ENCODE measurements at regions not wholly inside any gene's neighbourhood (a gene's known extent, or its start where the extent isn't known, plus 50 kb on each side); places are given as distances from the start of the nearest gene placed in this dataset.

DNA sequence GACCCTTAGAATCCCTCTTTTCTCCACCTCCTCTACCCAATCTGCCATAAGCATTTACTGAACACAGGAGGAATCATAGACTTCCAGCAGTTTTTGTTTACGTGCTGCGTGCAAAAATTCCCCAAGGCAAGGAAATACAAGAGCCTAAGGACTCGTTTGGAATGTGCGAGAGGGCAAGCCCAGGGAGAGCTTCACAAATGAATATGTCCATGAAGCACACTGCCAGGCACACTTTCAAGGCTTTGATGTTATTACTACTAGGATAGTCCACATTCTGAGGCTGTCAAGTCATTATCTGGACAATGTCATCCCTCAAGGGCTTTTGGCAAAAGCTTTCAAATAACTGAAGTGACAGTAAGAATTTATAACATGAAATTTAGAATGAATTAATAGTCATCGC is 214.7 kb upstream of the TBX20 start:
- no peak for ATAC-seq
- TF ChIP-seq OSR1 (CRISPR knock-in tag; IDR thresholded peaks at IDR 0.05), result no peak
- TF ChIP-seq ZNF70 (CRISPR knock-in tag; IDR thresholded peaks at IDR 0.05), result no peak
- TF ChIP-seq, protein P1, sequence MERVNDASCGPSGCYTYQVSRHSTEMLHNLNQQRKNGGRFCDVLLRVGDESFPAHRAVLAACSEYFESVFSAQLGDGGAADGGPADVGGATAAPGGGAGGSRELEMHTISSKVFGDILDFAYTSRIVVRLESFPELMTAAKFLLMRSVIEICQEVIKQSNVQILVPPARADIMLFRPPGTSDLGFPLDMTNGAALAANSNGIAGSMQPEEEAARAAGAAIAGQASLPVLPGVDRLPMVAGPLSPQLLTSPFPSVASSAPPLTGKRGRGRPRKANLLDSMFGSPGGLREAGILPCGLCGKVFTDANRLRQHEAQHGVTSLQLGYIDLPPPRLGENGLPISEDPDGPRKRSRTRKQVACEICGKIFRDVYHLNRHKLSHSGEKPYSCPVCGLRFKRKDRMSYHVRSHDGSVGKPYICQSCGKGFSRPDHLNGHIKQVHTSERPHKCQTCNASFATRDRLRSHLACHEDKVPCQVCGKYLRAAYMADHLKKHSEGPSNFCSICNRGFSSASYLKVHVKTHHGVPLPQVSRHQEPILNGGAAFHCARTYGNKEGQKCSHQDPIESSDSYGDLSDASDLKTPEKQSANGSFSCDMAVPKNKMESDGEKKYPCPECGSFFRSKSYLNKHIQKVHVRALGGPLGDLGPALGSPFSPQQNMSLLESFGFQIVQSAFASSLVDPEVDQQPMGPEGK (CRISPR knock-in tag; IDR thresholded peaks at IDR 0.05; ENCODE audit: borderline replicate concordance), result no peak
- no peak for TF ChIP-seq CSDC2 (CRISPR knock-in tag; IDR thresholded peaks at IDR 0.05)
- TF ChIP-seq, protein P2, sequence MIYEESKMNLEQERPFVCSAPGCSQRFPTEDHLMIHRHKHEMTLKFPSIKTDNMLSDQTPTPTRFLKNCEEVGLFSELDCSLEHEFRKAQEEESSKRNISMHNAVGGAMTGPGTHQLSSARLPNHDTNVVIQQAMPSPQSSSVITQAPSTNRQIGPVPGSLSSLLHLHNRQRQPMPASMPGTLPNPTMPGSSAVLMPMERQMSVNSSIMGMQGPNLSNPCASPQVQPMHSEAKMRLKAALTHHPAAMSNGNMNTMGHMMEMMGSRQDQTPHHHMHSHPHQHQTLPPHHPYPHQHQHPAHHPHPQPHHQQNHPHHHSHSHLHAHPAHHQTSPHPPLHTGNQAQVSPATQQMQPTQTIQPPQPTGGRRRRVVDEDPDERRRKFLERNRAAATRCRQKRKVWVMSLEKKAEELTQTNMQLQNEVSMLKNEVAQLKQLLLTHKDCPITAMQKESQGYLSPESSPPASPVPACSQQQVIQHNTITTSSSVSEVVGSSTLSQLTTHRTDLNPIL (CRISPR knock-in tag; IDR thresholded peaks at IDR 0.05; ENCODE audit: low read depth), result no peak
- TF ChIP-seq, protein P3, sequence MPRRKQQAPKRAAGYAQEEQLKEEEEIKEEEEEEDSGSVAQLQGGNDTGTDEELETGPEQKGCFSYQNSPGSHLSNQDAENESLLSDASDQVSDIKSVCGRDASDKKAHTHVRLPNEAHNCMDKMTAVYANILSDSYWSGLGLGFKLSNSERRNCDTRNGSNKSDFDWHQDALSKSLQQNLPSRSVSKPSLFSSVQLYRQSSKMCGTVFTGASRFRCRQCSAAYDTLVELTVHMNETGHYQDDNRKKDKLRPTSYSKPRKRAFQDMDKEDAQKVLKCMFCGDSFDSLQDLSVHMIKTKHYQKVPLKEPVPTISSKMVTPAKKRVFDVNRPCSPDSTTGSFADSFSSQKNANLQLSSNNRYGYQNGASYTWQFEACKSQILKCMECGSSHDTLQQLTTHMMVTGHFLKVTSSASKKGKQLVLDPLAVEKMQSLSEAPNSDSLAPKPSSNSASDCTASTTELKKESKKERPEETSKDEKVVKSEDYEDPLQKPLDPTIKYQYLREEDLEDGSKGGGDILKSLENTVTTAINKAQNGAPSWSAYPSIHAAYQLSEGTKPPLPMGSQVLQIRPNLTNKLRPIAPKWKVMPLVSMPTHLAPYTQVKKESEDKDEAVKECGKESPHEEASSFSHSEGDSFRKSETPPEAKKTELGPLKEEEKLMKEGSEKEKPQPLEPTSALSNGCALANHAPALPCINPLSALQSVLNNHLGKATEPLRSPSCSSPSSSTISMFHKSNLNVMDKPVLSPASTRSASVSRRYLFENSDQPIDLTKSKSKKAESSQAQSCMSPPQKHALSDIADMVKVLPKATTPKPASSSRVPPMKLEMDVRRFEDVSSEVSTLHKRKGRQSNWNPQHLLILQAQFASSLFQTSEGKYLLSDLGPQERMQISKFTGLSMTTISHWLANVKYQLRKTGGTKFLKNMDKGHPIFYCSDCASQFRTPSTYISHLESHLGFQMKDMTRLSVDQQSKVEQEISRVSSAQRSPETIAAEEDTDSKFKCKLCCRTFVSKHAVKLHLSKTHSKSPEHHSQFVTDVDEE (CRISPR knock-in tag; IDR thresholded peaks at IDR 0.05), result no peak
- no peak for TF ChIP-seq BACH2 (CRISPR knock-in tag; IDR thresholded peaks at IDR 0.05; ENCODE audit: borderline replicate concordance)
- TF ChIP-seq ZFP3 (CRISPR knock-in tag; IDR thresholded peaks at IDR 0.05), result no peak
- no peak for TF ChIP-seq ZNF8 (CRISPR knock-in tag; IDR thresholded peaks at IDR 0.05)
- TF ChIP-seq TOX (CRISPR knock-in tag; IDR thresholded peaks at IDR 0.05; ENCODE audit: borderline replicate concordance), result no peak
- TF ChIP-seq ZNF565 (CRISPR knock-in tag; conservative IDR thresholded peaks at IDR 0.05; ENCODE audit: low read depth), result no peak
- TF ChIP-seq, protein P4, sequence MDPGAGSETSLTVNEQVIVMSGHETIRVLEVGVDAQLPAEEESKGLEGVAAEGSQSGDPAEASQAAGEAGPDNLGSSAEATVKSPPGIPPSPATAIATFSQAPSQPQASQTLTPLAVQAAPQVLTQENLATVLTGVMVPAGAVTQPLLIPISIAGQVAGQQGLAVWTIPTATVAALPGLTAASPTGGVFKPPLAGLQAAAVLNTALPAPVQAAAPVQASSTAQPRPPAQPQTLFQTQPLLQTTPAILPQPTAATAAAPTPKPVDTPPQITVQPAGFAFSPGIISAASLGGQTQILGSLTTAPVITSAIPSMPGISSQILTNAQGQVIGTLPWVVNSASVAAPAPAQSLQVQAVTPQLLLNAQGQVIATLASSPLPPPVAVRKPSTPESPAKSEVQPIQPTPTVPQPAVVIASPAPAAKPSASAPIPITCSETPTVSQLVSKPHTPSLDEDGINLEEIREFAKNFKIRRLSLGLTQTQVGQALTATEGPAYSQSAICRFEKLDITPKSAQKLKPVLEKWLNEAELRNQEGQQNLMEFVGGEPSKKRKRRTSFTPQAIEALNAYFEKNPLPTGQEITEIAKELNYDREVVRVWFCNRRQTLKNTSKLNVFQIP (CRISPR knock-in tag; IDR thresholded peaks at IDR 0.05; ENCODE audit: borderline replicate concordance, low read depth), result no peak
- no peak for TF ChIP-seq SNAI2 (CRISPR knock-in tag; IDR thresholded peaks at IDR 0.05)

DNA sequence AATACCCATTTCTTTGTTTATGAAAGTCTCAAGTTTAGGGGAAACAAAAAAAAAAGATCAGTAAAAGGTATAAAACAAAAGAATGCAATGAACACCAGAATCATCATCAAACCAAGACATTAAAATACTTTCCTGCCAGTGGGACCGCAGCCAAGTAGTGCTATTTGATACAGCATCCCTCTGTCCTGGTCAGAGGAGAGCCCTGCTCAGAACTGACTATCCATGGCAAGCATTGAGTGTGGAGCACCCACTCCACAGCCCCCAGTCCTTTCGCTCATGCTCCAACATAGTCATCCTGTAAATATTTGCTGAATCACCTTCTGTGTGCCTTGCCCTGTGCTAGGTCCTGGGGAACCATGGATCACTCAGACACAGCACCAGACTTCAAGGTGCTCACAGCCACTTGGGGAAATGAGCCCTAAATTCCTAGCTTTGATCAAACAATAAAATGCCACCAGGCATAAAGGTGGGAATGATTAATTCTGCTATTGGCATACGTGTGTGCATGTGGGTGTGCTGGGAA is 213.6 kb upstream of the TBX20 start:
- peak; percentile 67 for ATAC-seq
- TF ChIP-seq, protein P2 (CRISPR knock-in tag; IDR thresholded peaks at IDR 0.05; ENCODE audit: low read depth), result no peak
- TF ChIP-seq ZNF8 (CRISPR knock-in tag; IDR thresholded peaks at IDR 0.05) (no peak), ZNF70 (CRISPR knock-in tag; IDR thresholded peaks at IDR 0.05) (no peak), RARB (CRISPR knock-in tag; IDR thresholded peaks at IDR 0.05) (no peak), ZFP30 (CRISPR knock-in tag; IDR thresholded peaks at IDR 0.05) (no peak), TOX (CRISPR knock-in tag; IDR thresholded peaks at IDR 0.05; ENCODE audit: borderline replicate concordance) (no peak), ISL1 (CRISPR knock-in tag; IDR thresholded peaks at IDR 0.05) (no peak), ZFP3 (CRISPR knock-in tag; IDR thresholded peaks at IDR 0.05) (no peak), ZNF565 (CRISPR knock-in tag; conservative IDR thresholded peaks at IDR 0.05; ENCODE audit: low read depth) (no peak), SNAI2 (CRISPR knock-in tag; IDR thresholded peaks at IDR 0.05) (no peak), ARNTL (CRISPR knock-in tag; IDR thresholded peaks at IDR 0.05; ENCODE audit: borderline replicate concordance, low read depth) (no peak), TCF4 (CRISPR knock-in tag; IDR thresholded peaks at IDR 0.05; ENCODE audit: borderline replicate concordance) (no peak)

DNA sequence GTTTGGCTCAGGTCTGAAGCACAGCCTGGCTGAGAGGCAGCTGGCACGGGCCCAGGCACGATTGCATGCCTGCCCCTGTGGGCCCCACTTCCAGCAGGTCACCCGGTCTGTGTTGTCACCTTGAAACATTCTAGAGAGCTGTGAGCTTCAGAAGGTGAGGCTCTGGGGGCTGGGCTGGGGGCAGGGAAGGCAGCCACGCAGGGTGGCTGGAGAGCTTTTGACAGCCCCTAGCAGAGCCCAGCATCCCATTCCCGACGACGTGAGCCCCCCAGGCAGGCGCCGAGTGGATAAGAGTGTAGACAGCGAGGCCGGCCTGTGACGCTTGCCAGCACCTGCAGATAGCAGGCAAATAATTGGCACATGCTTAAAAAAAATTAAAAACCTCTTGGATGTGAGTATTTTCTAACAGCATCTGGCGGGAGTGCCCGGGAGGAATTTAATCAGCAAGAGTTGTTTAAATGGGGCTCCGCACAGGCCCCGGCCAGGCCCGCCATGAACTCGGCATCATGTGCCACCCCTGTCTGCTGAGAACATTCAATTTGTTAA is 212.0 kb upstream of the TBX20 start:
- ATAC-seq, result peak; percentile 46; the same call in 1 of the 3 replicates
- TF ChIP-seq TCF4 (CRISPR knock-in tag; IDR thresholded peaks at IDR 0.05; ENCODE audit: borderline replicate concordance), result peak; percentile 58; the same call in 1 of the 2 replicates
- TF ChIP-seq PPARA (CRISPR knock-in tag; IDR thresholded peaks at IDR 0.05; ENCODE audit: borderline replicate concordance), result no peak
